Type B pancreatic cell (in vitro differentiated cells): ENCODE measurements at regions not wholly inside any gene's neighbourhood (a gene's known extent, or its start where the extent isn't known, plus 50 kb on each side); places are given as distances from the start of the nearest gene placed in this dataset.

Experiments
- DNase-seq: peaks from one replicate; pipeline ENCODE4 v3.0.0; 2021; ENCODE audit warnings: mixed read lengths; ENCODE audit not compliant: unreplicated experiment; ENCODE audit errors: extremely low spot score
- H3K27ac Mint-ChIP-seq: 2 replicates; pipeline ENCODE4 v1.8.0; 2021; ENCODE audit warnings: mild to moderate bottlenecking, mixed read lengths
- H3K27me3 Mint-ChIP-seq: 2 replicates; pipeline ENCODE4 v1.8.0; 2021; ENCODE audit warnings: mixed read lengths
- H3K36me3 Mint-ChIP-seq: 2 replicates; pipeline ENCODE4 v1.8.0; 2021; ENCODE audit warnings: mixed read lengths
- H3K4me1 Mint-ChIP-seq: one replicate; pipeline ENCODE4 v1.8.0; 2021; ENCODE audit warnings: mixed read lengths; ENCODE audit not compliant: unreplicated experiment
- H3K4me3 Mint-ChIP-seq: 2 replicates; pipeline ENCODE4 v1.8.0; 2021; ENCODE audit warnings: mild to moderate bottlenecking, mixed read lengths
- H3K9me3 Mint-ChIP-seq: 2 replicates; pipeline ENCODE4 v1.8.0; 2021; ENCODE audit warnings: mixed read lengths
- TF ChIP-seq, protein P1 (sequence below): fragments of 200-600 bp; sonication (generic); conservative IDR thresholded peaks from 2 replicates; pipeline ENCODE4 v1.5.0; 2021; ENCODE audit warnings: antibody characterized with exemption, mild to moderate bottlenecking

DNA sequence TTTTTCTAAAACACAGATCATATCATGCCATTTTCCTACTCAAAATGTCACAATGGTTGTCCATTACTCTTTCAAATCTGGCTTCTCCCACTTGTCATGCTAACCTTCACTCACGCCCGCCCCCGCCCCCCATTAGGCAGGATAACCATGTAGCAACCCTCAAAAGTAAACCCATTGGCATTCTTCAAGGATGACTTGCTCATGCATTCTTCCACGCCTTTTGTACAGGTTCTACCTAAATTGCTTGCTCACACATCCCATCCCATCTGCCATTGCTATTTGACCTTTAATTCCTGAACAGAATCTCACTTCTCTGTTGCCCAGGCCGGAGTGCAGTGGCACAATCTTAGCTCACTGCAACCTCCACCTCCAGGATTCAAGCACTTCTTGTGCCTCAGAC lies 389.3 kb downstream of the MCTP2 start:
- Mint-ChIP-seq H3K36me3 (no peaks in the 10 kb centered on the region), H3K27me3 (no peaks in the 10 kb centered on the region), H3K4me1 (no peaks in the 10 kb centered on the region), H3K4me3 (no peak overlapping the region), H3K9me3 (no peaks in the 10 kb centered on the region), H3K27ac (no peak overlapping the region)
- TF ChIP-seq, protein P1, sequence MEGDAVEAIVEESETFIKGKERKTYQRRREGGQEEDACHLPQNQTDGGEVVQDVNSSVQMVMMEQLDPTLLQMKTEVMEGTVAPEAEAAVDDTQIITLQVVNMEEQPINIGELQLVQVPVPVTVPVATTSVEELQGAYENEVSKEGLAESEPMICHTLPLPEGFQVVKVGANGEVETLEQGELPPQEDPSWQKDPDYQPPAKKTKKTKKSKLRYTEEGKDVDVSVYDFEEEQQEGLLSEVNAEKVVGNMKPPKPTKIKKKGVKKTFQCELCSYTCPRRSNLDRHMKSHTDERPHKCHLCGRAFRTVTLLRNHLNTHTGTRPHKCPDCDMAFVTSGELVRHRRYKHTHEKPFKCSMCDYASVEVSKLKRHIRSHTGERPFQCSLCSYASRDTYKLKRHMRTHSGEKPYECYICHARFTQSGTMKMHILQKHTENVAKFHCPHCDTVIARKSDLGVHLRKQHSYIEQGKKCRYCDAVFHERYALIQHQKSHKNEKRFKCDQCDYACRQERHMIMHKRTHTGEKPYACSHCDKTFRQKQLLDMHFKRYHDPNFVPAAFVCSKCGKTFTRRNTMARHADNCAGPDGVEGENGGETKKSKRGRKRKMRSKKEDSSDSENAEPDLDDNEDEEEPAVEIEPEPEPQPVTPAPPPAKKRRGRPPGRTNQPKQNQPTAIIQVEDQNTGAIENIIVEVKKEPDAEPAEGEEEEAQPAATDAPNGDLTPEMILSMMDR = no peak
- no peak for DNase-seq

DNA sequence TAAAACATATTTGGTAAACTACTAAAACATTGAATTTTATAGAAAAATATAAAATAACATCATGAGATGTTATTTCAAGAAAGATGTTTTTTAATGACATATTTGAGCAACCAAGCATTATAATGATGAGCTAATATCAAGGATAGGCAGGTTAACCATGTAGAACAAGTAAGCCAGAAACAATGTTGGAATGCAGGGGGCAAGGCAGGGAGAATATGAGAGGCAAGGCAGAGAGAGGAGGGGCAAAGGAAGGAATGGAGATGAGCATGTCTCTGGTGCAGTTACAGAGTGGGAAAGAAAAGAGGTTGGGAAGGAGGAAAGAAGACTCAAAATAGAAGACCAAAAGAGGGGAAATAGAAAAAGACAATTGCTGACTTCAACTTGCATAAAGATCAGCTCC lies 390.4 kb downstream of the MCTP2 start:
- H3K36me3 Mint-ChIP-seq = no peaks in the 10 kb centered on the region
- DNase-seq = no peak
- H3K27ac Mint-ChIP-seq = no peak overlapping the region
- TF ChIP-seq, protein P1 = no peak
- H3K9me3 Mint-ChIP-seq = no peaks in the 10 kb centered on the region
- no peak overlapping the region for H3K4me3 Mint-ChIP-seq
- H3K27me3 Mint-ChIP-seq = no peaks in the 10 kb centered on the region
- no peaks in the 10 kb centered on the region for H3K4me1 Mint-ChIP-seq

DNA sequence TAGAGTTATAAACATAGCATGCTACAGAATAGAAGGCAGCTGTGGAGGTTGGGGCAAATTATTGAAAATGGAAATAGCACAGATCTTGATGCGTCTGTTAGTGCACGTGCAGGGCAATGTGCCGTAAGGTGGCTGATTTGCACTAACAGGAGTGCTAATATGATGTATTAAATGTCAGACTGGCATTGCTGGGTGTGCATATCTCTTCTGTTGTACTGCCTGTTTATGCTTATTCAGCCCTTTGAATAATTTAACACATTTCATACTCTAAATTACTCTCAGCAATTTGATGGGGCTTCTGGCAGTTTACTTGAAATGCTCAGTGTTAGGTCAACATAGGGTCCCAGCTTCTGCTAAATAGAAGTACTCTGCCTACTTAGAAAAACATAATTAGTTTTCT lies 395.6 kb downstream of the MCTP2 start:
- DNase-seq = no peak
- no peak overlapping the region for H3K27ac Mint-ChIP-seq
- TF ChIP-seq, protein P1 = no peak
- H3K27me3 Mint-ChIP-seq = no peaks in the 10 kb centered on the region
- no peaks in the 10 kb centered on the region for H3K4me1 Mint-ChIP-seq
- no peak overlapping the region for H3K4me3 Mint-ChIP-seq
- H3K9me3 Mint-ChIP-seq = no peaks in the 10 kb centered on the region
- H3K36me3 Mint-ChIP-seq = no peaks in the 10 kb centered on the region

DNA sequence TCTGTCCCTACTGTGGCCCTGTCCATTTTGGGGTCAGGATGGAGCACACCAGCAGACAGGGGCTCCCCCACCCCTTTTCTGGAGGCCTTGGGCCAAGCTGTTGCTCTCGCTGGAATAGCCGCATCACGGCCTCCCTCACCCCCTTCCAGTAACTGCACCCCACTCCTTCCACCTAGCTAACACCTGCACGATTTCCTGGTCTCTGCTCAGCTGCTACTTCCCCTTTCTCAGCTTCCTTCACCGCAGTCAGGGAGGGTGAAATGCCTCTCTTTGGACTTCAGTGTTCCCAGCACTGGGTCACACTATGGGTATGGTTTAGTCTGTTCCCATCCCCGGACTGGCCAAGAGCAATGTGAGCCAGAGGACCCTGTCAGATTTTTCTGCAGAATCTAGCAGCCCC lies 400.2 kb downstream of the MCTP2 start:
- no peak overlapping the region for H3K4me3 Mint-ChIP-seq
- no peak overlapping the region for H3K27ac Mint-ChIP-seq
- H3K27me3 Mint-ChIP-seq = no peaks in the 10 kb centered on the region
- H3K9me3 Mint-ChIP-seq = no peaks in the 10 kb centered on the region
- no peak for DNase-seq
- no peaks in the 10 kb centered on the region for H3K4me1 Mint-ChIP-seq
- TF ChIP-seq, protein P1 = no peak
- H3K36me3 Mint-ChIP-seq = no peaks in the 10 kb centered on the region

DNA sequence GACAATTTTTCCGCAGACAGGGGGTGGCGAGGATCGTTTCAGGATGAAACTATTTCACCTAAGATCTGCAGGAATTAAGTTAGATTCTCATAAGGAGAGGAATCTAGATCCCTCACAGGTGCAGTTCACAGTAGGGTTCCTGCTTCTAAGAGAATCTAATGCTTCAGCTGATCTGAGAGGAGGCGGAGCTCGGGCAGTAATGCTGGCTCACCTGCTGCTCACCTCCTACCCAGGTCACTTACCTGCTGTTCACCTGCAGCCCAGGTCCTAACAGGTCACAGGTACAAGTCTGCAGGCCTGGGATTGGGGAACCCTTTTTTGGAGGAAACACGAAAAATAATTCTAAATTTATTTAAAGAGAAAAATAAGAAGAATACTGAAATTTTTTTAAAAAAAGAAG lies 406.8 kb downstream of the MCTP2 start:
- Mint-ChIP-seq H3K27ac (no peak overlapping the region), H3K4me3 (no peak overlapping the region), H3K4me1 (no peaks in the 10 kb centered on the region), H3K9me3 (no peaks in the 10 kb centered on the region), H3K27me3 (no peaks in the 10 kb centered on the region), H3K36me3 (peaks cover 3% of the 10 kb centered on the region)
- no peak for DNase-seq
- TF ChIP-seq, protein P1 = no peak

DNA sequence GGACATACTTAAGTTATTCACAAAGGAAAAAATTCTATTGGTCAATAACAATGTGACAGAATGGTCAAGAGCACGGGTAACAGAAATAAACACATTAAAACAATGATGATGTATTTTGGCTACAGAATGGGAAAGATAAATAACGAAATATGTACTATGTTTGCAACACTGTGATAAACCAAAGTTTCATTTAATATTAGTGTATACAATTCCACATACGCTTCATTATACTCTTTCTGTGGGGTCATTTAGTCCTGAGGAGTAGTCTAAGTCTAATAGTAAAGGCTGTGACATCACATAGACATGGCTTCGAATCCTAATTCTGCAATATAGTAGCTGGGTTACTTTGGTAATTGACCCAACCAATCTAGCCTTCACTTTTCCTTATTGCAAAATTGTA lies 408.3 kb downstream of the MCTP2 start:
- no peak for DNase-seq
- Mint-ChIP-seq H3K36me3 (peaks cover 3% of the 10 kb centered on the region), H3K27me3 (no peaks in the 10 kb centered on the region), H3K9me3 (no peaks in the 10 kb centered on the region), H3K4me3 (no peak overlapping the region), H3K27ac (no peak overlapping the region), H3K4me1 (peaks cover 2% of the 10 kb centered on the region)
- TF ChIP-seq, protein P1 = no peak
